ENCODE measurements at regions not wholly inside any gene's neighbourhood (a gene's known extent, or its start where the extent isn't known, plus 50 kb on each side); places are given as distances from the start of the nearest gene placed in this dataset.

DNA sequence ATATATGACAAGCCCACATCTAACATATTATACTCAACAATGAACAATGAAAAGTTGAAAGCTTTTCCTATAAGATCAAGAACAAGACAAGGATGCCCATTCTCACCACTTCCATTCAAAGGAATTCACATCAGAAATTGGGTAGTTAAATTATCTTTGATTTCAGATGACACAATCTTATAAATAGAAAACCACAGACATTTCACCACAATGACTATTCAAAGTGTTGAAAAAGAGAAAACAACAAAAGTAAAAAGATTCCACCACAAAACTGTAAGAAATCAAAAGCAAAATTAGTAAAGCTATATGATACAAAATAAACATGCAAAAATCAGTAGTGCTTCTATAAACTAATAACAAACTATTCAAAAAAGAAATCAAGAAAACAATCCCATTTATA lies 279.7 kb upstream of the MYT1L start:
- POLR2A ChIA-PET = no interaction called here
- no peak overlapping the region for H3K4me3 ChIP-seq
- no peaks in the 10 kb centered on the region for H3K9me3 ChIP-seq (replicated peaks; ENCODE audit: control insufficient read depth, insufficient read depth, low read depth, low read length)
- no peaks in the 10 kb centered on the region for H4K20me1 ChIP-seq (replicated peaks; ENCODE audit: control insufficient read depth, insufficient read depth, low read length)
- no peaks in the 10 kb centered on the region for H3K79me2 ChIP-seq (ENCODE audit: control insufficient read depth, insufficient read depth, low read length)
- H3K4me2 ChIP-seq (ENCODE audit: insufficient read depth, low read length) = no peak overlapping the region
- CTCF ChIA-PET (ENCODE audit: low intra/inter-chr PET ratio) = no interaction called here
- in situ Hi-C loops (cut with MboI) (no loop called here), intact Hi-C loops (cut with micrococcal nuclease) (no loop called here)
- peaks cover 0 to 15% of the 10 kb centered on the region in 2 experiments; a peak in 1 of 5 replicates for H3K27me3 ChIP-seq (ENCODE audit: control insufficient read depth in 2 of 2, insufficient read depth in 2 of 2, low read length in 2 of 2)
- DNase-seq (ENCODE audit: extremely low read depth in 1 of 4, low spot score in 3 of 4) (no peak), ATAC-seq (no peak), FAIRE-seq (no peak)
- no peak overlapping the region for H3K9ac ChIP-seq (ENCODE audit: insufficient read depth in 1 of 2, low read depth in 2 of 2, low read length in 2 of 2)
- H3K27ac ChIP-seq (ENCODE audit: extremely low read depth, low read depth, low read length) = no peak overlapping the region
- no peaks in the 10 kb centered on the region for H3K36me3 ChIP-seq (ENCODE audit: control insufficient read depth, insufficient read depth, low read length)
- BruUV-seq (replicated peaks) = no TSS peak
- H3K9me1 ChIP-seq (ENCODE audit: control insufficient read depth, insufficient read depth, low read length) = no peaks in the 10 kb centered on the region
- H3K4me1 ChIP-seq (replicated peaks in 1 of 2; ENCODE audit: control insufficient read depth in 2 of 2, insufficient read depth in 2 of 2, low read length in 2 of 2) = peaks cover 0 to 5% of the 10 kb centered on the region in 2 experiments; a peak in 1 of 5 replicates
- TF ChIP-seq EP400 (IDR thresholded peaks at IDR 0.05) (no peak), ZNF212 (CRISPR knock-in tag; IDR thresholded peaks at IDR 0.05) (no peak), CHD1 (IDR thresholded peaks at IDR 0.05; ENCODE audit: low read length) (no peak), ZNF584 (CRISPR knock-in tag; IDR thresholded peaks at IDR 0.05; ENCODE audit: low read depth) (no peak), NR2C1 (IDR thresholded peaks at IDR 0.05) (no peak), NR2C1 (tag; IDR thresholded peaks at IDR 0.05) (no peak)
- TF ChIP-seq, protein P1, sequence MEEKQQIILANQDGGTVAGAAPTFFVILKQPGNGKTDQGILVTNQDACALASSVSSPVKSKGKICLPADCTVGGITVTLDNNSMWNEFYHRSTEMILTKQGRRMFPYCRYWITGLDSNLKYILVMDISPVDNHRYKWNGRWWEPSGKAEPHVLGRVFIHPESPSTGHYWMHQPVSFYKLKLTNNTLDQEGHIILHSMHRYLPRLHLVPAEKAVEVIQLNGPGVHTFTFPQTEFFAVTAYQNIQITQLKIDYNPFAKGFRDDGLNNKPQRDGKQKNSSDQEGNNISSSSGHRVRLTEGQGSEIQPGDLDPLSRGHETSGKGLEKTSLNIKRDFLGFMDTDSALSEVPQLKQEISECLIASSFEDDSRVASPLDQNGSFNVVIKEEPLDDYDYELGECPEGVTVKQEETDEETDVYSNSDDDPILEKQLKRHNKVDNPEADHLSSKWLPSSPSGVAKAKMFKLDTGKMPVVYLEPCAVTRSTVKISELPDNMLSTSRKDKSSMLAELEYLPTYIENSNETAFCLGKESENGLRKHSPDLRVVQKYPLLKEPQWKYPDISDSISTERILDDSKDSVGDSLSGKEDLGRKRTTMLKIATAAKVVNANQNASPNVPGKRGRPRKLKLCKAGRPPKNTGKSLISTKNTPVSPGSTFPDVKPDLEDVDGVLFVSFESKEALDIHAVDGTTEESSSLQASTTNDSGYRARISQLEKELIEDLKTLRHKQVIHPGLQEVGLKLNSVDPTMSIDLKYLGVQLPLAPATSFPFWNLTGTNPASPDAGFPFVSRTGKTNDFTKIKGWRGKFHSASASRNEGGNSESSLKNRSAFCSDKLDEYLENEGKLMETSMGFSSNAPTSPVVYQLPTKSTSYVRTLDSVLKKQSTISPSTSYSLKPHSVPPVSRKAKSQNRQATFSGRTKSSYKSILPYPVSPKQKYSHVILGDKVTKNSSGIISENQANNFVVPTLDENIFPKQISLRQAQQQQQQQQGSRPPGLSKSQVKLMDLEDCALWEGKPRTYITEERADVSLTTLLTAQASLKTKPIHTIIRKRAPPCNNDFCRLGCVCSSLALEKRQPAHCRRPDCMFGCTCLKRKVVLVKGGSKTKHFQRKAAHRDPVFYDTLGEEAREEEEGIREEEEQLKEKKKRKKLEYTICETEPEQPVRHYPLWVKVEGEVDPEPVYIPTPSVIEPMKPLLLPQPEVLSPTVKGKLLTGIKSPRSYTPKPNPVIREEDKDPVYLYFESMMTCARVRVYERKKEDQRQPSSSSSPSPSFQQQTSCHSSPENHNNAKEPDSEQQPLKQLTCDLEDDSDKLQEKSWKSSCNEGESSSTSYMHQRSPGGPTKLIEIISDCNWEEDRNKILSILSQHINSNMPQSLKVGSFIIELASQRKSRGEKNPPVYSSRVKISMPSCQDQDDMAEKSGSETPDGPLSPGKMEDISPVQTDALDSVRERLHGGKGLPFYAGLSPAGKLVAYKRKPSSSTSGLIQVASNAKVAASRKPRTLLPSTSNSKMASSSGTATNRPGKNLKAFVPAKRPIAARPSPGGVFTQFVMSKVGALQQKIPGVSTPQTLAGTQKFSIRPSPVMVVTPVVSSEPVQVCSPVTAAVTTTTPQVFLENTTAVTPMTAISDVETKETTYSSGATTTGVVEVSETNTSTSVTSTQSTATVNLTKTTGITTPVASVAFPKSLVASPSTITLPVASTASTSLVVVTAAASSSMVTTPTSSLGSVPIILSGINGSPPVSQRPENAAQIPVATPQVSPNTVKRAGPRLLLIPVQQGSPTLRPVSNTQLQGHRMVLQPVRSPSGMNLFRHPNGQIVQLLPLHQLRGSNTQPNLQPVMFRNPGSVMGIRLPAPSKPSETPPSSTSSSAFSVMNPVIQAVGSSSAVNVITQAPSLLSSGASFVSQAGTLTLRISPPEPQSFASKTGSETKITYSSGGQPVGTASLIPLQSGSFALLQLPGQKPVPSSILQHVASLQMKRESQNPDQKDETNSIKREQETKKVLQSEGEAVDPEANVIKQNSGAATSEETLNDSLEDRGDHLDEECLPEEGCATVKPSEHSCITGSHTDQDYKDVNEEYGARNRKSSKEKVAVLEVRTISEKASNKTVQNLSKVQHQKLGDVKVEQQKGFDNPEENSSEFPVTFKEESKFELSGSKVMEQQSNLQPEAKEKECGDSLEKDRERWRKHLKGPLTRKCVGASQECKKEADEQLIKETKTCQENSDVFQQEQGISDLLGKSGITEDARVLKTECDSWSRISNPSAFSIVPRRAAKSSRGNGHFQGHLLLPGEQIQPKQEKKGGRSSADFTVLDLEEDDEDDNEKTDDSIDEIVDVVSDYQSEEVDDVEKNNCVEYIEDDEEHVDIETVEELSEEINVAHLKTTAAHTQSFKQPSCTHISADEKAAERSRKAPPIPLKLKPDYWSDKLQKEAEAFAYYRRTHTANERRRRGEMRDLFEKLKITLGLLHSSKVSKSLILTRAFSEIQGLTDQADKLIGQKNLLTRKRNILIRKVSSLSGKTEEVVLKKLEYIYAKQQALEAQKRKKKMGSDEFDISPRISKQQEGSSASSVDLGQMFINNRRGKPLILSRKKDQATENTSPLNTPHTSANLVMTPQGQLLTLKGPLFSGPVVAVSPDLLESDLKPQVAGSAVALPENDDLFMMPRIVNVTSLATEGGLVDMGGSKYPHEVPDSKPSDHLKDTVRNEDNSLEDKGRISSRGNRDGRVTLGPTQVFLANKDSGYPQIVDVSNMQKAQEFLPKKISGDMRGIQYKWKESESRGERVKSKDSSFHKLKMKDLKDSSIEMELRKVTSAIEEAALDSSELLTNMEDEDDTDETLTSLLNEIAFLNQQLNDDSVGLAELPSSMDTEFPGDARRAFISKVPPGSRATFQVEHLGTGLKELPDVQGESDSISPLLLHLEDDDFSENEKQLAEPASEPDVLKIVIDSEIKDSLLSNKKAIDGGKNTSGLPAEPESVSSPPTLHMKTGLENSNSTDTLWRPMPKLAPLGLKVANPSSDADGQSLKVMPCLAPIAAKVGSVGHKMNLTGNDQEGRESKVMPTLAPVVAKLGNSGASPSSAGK (IDR thresholded peaks at IDR 0.05) = no peak
- no peak overlapping the region for H2AFZ ChIP-seq (ENCODE audit: low read depth, low read length)

Data from K562 (cell line).